ENCODE measurements at regions not wholly inside any gene's neighbourhood (a gene's known extent, or its start where the extent isn't known, plus 50 kb on each side); places are given as distances from the start of the nearest gene placed in this dataset.

GRCh38 chr7:85695041-85695440, 508.2 kb upstream of the SEMA3D start:
- no peaks in the 10 kb centered on the region for H3K27me3 ChIP-seq (ENCODE audit: insufficient read depth, low read length)
- no peaks in the 10 kb centered on the region for H3K9me3 ChIP-seq (ENCODE audit: insufficient read depth, low read depth, low read length)
- H4K91ac ChIP-seq (ENCODE audit: low read depth, low read length): no peak overlapping the region
- no peak overlapping the region for H3K4me3 ChIP-seq (ENCODE audit: low read depth, low read length)
- no peak overlapping the region for H3K4ac ChIP-seq (ENCODE audit: low read depth, low read length)
- no peak overlapping the region for H2BK5ac ChIP-seq (ENCODE audit: low read depth, low read length, poor library complexity)
- H3K23ac ChIP-seq (ENCODE audit: low read length): no peak overlapping the region
- no peak for DNase-seq
- no peak overlapping the region for H3K27ac ChIP-seq (ENCODE audit: low read depth, low read length)
- no peak overlapping the region for H3K18ac ChIP-seq (ENCODE audit: low read length)
- H2AK5ac ChIP-seq (ENCODE audit: low read length): no peak overlapping the region
- H3K36me3 ChIP-seq (ENCODE audit: control insufficient read depth in 1 of 2, insufficient read depth in 2 of 2, low read length in 2 of 2): no peaks in the 10 kb centered on the region
- H3K4me1 ChIP-seq (ENCODE audit: control insufficient read depth in 1 of 2, insufficient read depth in 2 of 2, low read length in 2 of 2): no peaks in the 10 kb centered on the region
- no peak overlapping the region for H2BK12ac ChIP-seq (ENCODE audit: low read length)
- H3K4me2 ChIP-seq (ENCODE audit: low read length): no peak overlapping the region
- H3K14ac ChIP-seq (ENCODE audit: low read length): no peak overlapping the region
- H3K9ac ChIP-seq (ENCODE audit: low read length): no peak overlapping the region
- H3K79me2 ChIP-seq (ENCODE audit: control insufficient read depth, insufficient read depth, low read length, poor library complexity): no peaks in the 10 kb centered on the region
- no peak overlapping the region for H2BK120ac ChIP-seq (ENCODE audit: insufficient read depth, low read length, poor library complexity)
- H3K79me1 ChIP-seq (ENCODE audit: low read length): no peaks in the 10 kb centered on the region
- H4K8ac ChIP-seq (ENCODE audit: low read depth, low read length): no peak overlapping the region
- no peak overlapping the region for H4K12ac ChIP-seq (ENCODE audit: low read depth, low read length)
- no peak overlapping the region for H2AFZ ChIP-seq (ENCODE audit: insufficient read depth, low read length, poor library complexity)

GRCh38 chr7:85693326-85693725, 506.5 kb upstream of the SEMA3D start:
- Histone ChIP-seq H3K18ac (ENCODE audit: low read length) (no peak overlapping the region), H3K9ac (ENCODE audit: low read length) (no peak overlapping the region), H3K27me3 (ENCODE audit: insufficient read depth, low read length) (no peaks in the 10 kb centered on the region), H2BK12ac (ENCODE audit: low read length) (no peak overlapping the region), H3K4me1 (ENCODE audit: control insufficient read depth in 1 of 2, insufficient read depth in 2 of 2, low read length in 2 of 2) (no peaks in the 10 kb centered on the region), H2BK5ac (ENCODE audit: low read depth, low read length, poor library complexity) (no peak overlapping the region), H4K12ac (ENCODE audit: low read depth, low read length) (no peak overlapping the region), H2BK120ac (ENCODE audit: insufficient read depth, low read length, poor library complexity) (no peak overlapping the region), H3K79me1 (ENCODE audit: low read length) (no peaks in the 10 kb centered on the region), H4K8ac (ENCODE audit: low read depth, low read length) (no peak overlapping the region), H3K4ac (ENCODE audit: low read depth, low read length) (no peak overlapping the region), H3K4me2 (ENCODE audit: low read length) (no peak overlapping the region), H3K4me3 (ENCODE audit: low read depth, low read length) (no peak overlapping the region), H4K91ac (ENCODE audit: low read depth, low read length) (no peak overlapping the region), H2AK5ac (ENCODE audit: low read length) (no peak overlapping the region), H3K36me3 (ENCODE audit: control insufficient read depth in 1 of 2, insufficient read depth in 2 of 2, low read length in 2 of 2) (no peaks in the 10 kb centered on the region), H3K9me3 (ENCODE audit: insufficient read depth, low read depth, low read length) (no peaks in the 10 kb centered on the region), H3K27ac (ENCODE audit: low read depth, low read length) (no peak overlapping the region), H3K79me2 (ENCODE audit: control insufficient read depth, insufficient read depth, low read length, poor library complexity) (no peaks in the 10 kb centered on the region), H3K14ac (ENCODE audit: low read length) (no peak overlapping the region), H3K23ac (ENCODE audit: low read length) (no peak overlapping the region), H2AFZ (ENCODE audit: insufficient read depth, low read length, poor library complexity) (no peak overlapping the region)
- WGBS (ENCODE audit: extremely low coverage, insufficient coverage, insufficient read length): no CpG with 5 or more reads among the region's 2 CpGs
- no peak for DNase-seq

GRCh38 chr7:85688712-85689111, 501.9 kb upstream of the SEMA3D start:
- H3K4me2 ChIP-seq (ENCODE audit: low read length): no peak overlapping the region
- no peak overlapping the region for H2BK12ac ChIP-seq (ENCODE audit: low read length)
- H3K36me3 ChIP-seq (ENCODE audit: control insufficient read depth in 1 of 2, insufficient read depth in 2 of 2, low read length in 2 of 2): no peaks in the 10 kb centered on the region
- H2BK120ac ChIP-seq (ENCODE audit: insufficient read depth, low read length, poor library complexity): no peak overlapping the region
- H2BK5ac ChIP-seq (ENCODE audit: low read depth, low read length, poor library complexity): no peak overlapping the region
- H3K18ac ChIP-seq (ENCODE audit: low read length): no peak overlapping the region
- H3K9ac ChIP-seq (ENCODE audit: low read length): no peak overlapping the region
- H3K4me1 ChIP-seq (ENCODE audit: control insufficient read depth in 1 of 2, insufficient read depth in 2 of 2, low read length in 2 of 2): no peaks in the 10 kb centered on the region
- H3K79me2 ChIP-seq (ENCODE audit: control insufficient read depth, insufficient read depth, low read length, poor library complexity): no peaks in the 10 kb centered on the region
- H3K14ac ChIP-seq (ENCODE audit: low read length): no peak overlapping the region
- no peak overlapping the region for H4K12ac ChIP-seq (ENCODE audit: low read depth, low read length)
- H3K27me3 ChIP-seq (ENCODE audit: insufficient read depth, low read length): no peaks in the 10 kb centered on the region
- no peaks in the 10 kb centered on the region for H3K79me1 ChIP-seq (ENCODE audit: low read length)
- H4K91ac ChIP-seq (ENCODE audit: low read depth, low read length): no peak overlapping the region
- WGBS (ENCODE audit: extremely low coverage, insufficient coverage, insufficient read length): no CpG with 5 or more reads among the region's 2 CpGs
- no peak overlapping the region for H4K8ac ChIP-seq (ENCODE audit: low read depth, low read length)
- H3K4me3 ChIP-seq (ENCODE audit: low read depth, low read length): no peak overlapping the region
- H3K27ac ChIP-seq (ENCODE audit: low read depth, low read length): no peak overlapping the region
- H2AFZ ChIP-seq (ENCODE audit: insufficient read depth, low read length, poor library complexity): no peak overlapping the region
- H3K23ac ChIP-seq (ENCODE audit: low read length): no peak overlapping the region
- peaks cover 2% of the 10 kb centered on the region for H3K9me3 ChIP-seq (ENCODE audit: insufficient read depth, low read depth, low read length)
- DNase-seq: no peak
- no peak overlapping the region for H3K4ac ChIP-seq (ENCODE audit: low read depth, low read length)
- H2AK5ac ChIP-seq (ENCODE audit: low read length): no peak overlapping the region

- H3K4me2 ChIP-seq (ENCODE audit: low read length): no peak overlapping the region
- no peak overlapping the region for H2AK5ac ChIP-seq (ENCODE audit: low read length)
- no peak overlapping the region for H2AFZ ChIP-seq (ENCODE audit: insufficient read depth, low read length, poor library complexity)
- peak overlapping the region; percentile 44 for H3K4me3 ChIP-seq (ENCODE audit: low read depth, low read length)
- H3K36me3 ChIP-seq (ENCODE audit: control insufficient read depth in 1 of 2, insufficient read depth in 2 of 2, low read length in 2 of 2): no peaks in the 10 kb centered on the region
- no peak overlapping the region for H3K9ac ChIP-seq (ENCODE audit: low read length)
- H2BK120ac ChIP-seq (ENCODE audit: insufficient read depth, low read length, poor library complexity): no peak overlapping the region
- no peak overlapping the region for H3K14ac ChIP-seq (ENCODE audit: low read length)
- H3K79me2 ChIP-seq (ENCODE audit: control insufficient read depth, insufficient read depth, low read length, poor library complexity): no peaks in the 10 kb centered on the region
- no peak overlapping the region for H3K18ac ChIP-seq (ENCODE audit: low read length)
- no peak for DNase-seq
- H4K12ac ChIP-seq (ENCODE audit: low read depth, low read length): no peak overlapping the region
- no peaks in the 10 kb centered on the region for H3K27me3 ChIP-seq (ENCODE audit: insufficient read depth, low read length)
- H3K23ac ChIP-seq (ENCODE audit: low read length): no peak overlapping the region
- H3K4me1 ChIP-seq (ENCODE audit: control insufficient read depth in 1 of 2, insufficient read depth in 2 of 2, low read length in 2 of 2): peaks cover 0 to 2% of the 10 kb centered on the region in 2 experiments
- H3K79me1 ChIP-seq (ENCODE audit: low read length): no peaks in the 10 kb centered on the region
- H3K27ac ChIP-seq (ENCODE audit: low read depth, low read length): no peak overlapping the region
- H3K9me3 ChIP-seq (ENCODE audit: insufficient read depth, low read depth, low read length): peaks cover 2% of the 10 kb centered on the region
- H3K4ac ChIP-seq (ENCODE audit: low read depth, low read length): no peak overlapping the region
- WGBS (ENCODE audit: extremely low coverage, insufficient coverage, insufficient read length): no CpG with 5 or more reads among the region's 7 CpGs
- H2BK12ac ChIP-seq (ENCODE audit: low read length): no peak overlapping the region
- no peak overlapping the region for H4K91ac ChIP-seq (ENCODE audit: low read depth, low read length)
- no peak overlapping the region for H4K8ac ChIP-seq (ENCODE audit: low read depth, low read length)
- H2BK5ac ChIP-seq (ENCODE audit: low read depth, low read length, poor library complexity): no peak overlapping the region
Measured at GRCh38 chr7:85686401-85687181, 499.7 kb upstream of the SEMA3D start.

Data from trophoblast cell (in vitro differentiated cells and primary cell).